CD14-positive monocyte (primary cell): ENCODE measurements at regions not wholly inside any gene's neighbourhood (a gene's known extent, or its start where the extent isn't known, plus 50 kb on each side); places are given as distances from the start of the nearest gene placed in this dataset.

ENCODE experiments used
- DNase-seq, 3 donors: peaks; one replicate each; pipeline ENCODE4 v3.0.0-alpha.2; 2011 to 2022
- H2AFZ ChIP-seq: 2 replicates; pipeline ENCODE4 v1.6.0; 2012; ENCODE audit warnings: mild to moderate bottlenecking, low read depth, low read length, inconsistent platforms; ENCODE audit not compliant: insufficient read depth, poor library complexity, severe bottlenecking
- H3K27ac ChIP-seq, 2 donors: 1 replicate in 1 of 2; 2 replicates in 1 of 2; pipeline ENCODE4 v1.5.1; 2012 to 2013; ENCODE audit warnings: low read length in 2 of 2, control low read depth in 1 of 2, inconsistent platforms in 1 of 2, low read depth in 1 of 2, mild to moderate bottlenecking in 1 of 2
- H3K27me3 ChIP-seq, 2 donors: one replicate each; pipeline versions ENCODE4 v1.6.0 to v1.6.1; 2011 to 2013; ENCODE audit warnings: low read length in 2 of 2; ENCODE audit not compliant: control insufficient read depth in 2 of 2, insufficient read depth in 2 of 2
- H3K36me3 ChIP-seq, 2 donors: replicated peaks in 1 of 2; 1 replicate in 1 of 2; 2 replicates in 1 of 2; pipeline versions ENCODE4 v1.5.1 to v1.6.1; 2012 to 2013; ENCODE audit warnings: low read length in 2 of 2, control low read depth in 1 of 2, inconsistent platforms in 1 of 2, mild to moderate bottlenecking in 1 of 2; ENCODE audit not compliant: insufficient read depth in 2 of 2, control insufficient read depth in 1 of 2
- H3K4me1 ChIP-seq, 2 donors: 1 replicate in 1 of 2; 2 replicates in 1 of 2; pipeline versions ENCODE4 v1.5.1 to v1.6.1; 2012 to 2013; ENCODE audit warnings: low read length in 2 of 2, control low read depth in 1 of 2, inconsistent platforms in 1 of 2, mild to moderate bottlenecking in 1 of 2, moderate library complexity in 1 of 2; ENCODE audit not compliant: insufficient read depth in 2 of 2, control insufficient read depth in 1 of 2
- H3K4me2 ChIP-seq: replicated peaks from 2 replicates; pipeline ENCODE3; 2012; ENCODE audit warnings: low read length, moderate library complexity, mild to moderate bottlenecking; ENCODE audit not compliant: poor library complexity, severe bottlenecking; ENCODE audit errors: extremely low read depth
- H3K4me3 ChIP-seq, 3 experiments: fragments of 200-600 bp in 1 of 3; sonication (generic) in 1 of 3; replicated peaks in 1 of 3; 1 replicate in 2 of 3; 2 replicates in 1 of 3; pipeline ENCODE4 v1.5.1; 2011 to 2013; ENCODE audit warnings: low read length in 3 of 3, mild to moderate bottlenecking in 3 of 3, control low read depth in 2 of 3, low read depth in 2 of 3, inconsistent platforms in 1 of 3, moderate library complexity in 1 of 3
- H3K79me2 ChIP-seq: 2 replicates; pipeline ENCODE4 v1.6.0; 2012; ENCODE audit warnings: mild to moderate bottlenecking, control low read depth, inconsistent platforms, low read length, moderate library complexity; ENCODE audit not compliant: insufficient read depth
- H3K9ac ChIP-seq: 2 replicates; pipeline ENCODE4 v1.6.0; 2017; ENCODE audit warnings: low read length, mild to moderate bottlenecking; ENCODE audit not compliant: insufficient read depth, poor library complexity, severe bottlenecking
- H3K9me3 ChIP-seq, 2 donors: replicated peaks in 1 of 2; 1 replicate in 1 of 2; 2 replicates in 1 of 2; pipeline versions ENCODE4 v1.5.1 to v1.6.1; 2012 to 2013; ENCODE audit warnings: low read length in 2 of 2, control low read depth in 1 of 2; ENCODE audit not compliant: control insufficient read depth in 1 of 2, insufficient read depth in 1 of 2
- H4K20me1 ChIP-seq: 2 replicates; pipeline ENCODE4 v1.6.0; 2012; ENCODE audit warnings: mild to moderate bottlenecking, low read length, control low read depth, moderate library complexity; ENCODE audit not compliant: insufficient read depth
- H3K27ac Mint-ChIP-seq, 7 donors: one replicate each; pipeline ENCODE4 v1.8.0; 2020; ENCODE audit warnings: mild to moderate bottlenecking in 7 of 7, mixed read lengths in 7 of 7, moderate library complexity in 6 of 7, inconsistent platforms in 2 of 7
- H3K27me3 Mint-ChIP-seq, 3 donors: one replicate each; pipeline ENCODE4 v1.8.0; 2021 to 2022; ENCODE audit warnings: low read depth in 3 of 3, mild to moderate bottlenecking in 3 of 3, mixed read lengths in 3 of 3, moderate library complexity in 3 of 3, inconsistent platforms in 1 of 3
- H3K36me3 Mint-ChIP-seq, 2 donors: one replicate each; pipeline ENCODE4 v1.8.0; 2020; ENCODE audit warnings: mixed read lengths in 2 of 2, inconsistent platforms in 1 of 2, mild to moderate bottlenecking in 1 of 2
- H3K4me1 Mint-ChIP-seq: one replicate; pipeline ENCODE4 v1.8.0; 2020; ENCODE audit warnings: mild to moderate bottlenecking, mixed read lengths
- H3K4me3 Mint-ChIP-seq, 2 donors: one replicate each; pipeline ENCODE4 v1.8.0; 2020; ENCODE audit warnings: mild to moderate bottlenecking in 2 of 2, mixed read lengths in 2 of 2, moderate library complexity in 1 of 2
- H3K9me3 Mint-ChIP-seq, 7 donors: one replicate each; pipeline ENCODE4 v1.8.0; 2020 to 2022; ENCODE audit warnings: mixed read lengths in 7 of 7, mild to moderate bottlenecking in 6 of 7, moderate library complexity in 6 of 7, inconsistent platforms in 2 of 7
- WGBS: methylation state at CpG from one replicate; pipeline ENCODE4 v1.1.5; 2013; ENCODE audit warnings: missing lambda C conversion rate; ENCODE audit not compliant: insufficient coverage; 5-methylcytosine and 5-hydroxymethylcytosine counted together
- intact Hi-C, 2 donors: fragments of 100-400 bp; cut with micrococcal nuclease; formaldehyde crosslinking; loops; one replicate each; pipeline versions ENCODE4 v1.15.0 to v1.15.1; 2023
- TF ChIP-seq, protein P1 (sequence below): fragments of 200-600 bp; IDR thresholded peaks from one replicate; pipeline ENCODE4 v1.8.0; 2022; ENCODE audit warnings: antibody characterized with exemption, mild to moderate bottlenecking

DNA sequence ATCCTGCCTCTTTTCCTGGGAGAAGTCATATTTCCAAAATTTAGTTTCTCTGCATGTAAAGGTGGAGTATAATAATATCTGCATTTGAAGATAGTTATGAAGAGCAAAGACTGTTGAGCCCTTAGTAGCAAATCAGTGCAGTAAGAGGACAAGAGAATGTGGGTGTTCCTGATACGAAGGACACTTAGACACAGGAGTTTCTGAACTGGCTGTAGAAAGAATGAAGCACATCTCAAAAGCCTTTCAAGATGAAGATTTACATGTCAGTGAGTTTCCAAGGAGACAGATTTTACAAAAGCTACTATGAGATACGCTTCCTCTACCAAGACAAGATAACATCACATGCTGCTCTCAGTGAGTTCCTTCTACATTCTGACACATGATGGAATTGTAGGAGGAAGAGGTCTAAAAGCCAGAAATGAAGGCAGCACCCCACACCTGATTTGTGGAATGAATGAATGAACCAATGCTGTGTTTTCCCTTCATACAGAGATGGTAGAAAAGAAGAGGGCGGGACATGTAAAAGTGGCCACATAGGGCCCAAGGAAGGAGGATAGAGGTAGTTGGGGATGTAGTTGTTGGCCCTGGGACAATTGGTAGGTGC is 173.6 kb upstream of the PDE1C start:
- 100% methylated on average over 1 of the region's 3 CpGs for WGBS
- Histone ChIP-seq H3K27ac (no peak overlapping the region), H3K79me2 (no peaks in the 10 kb centered on the region), H3K4me1 (no peaks in the 10 kb centered on the region), H3K36me3 (no peaks in the 10 kb centered on the region), H3K27me3 (no peaks in the 10 kb centered on the region), H3K9me3 (no peaks in the 10 kb centered on the region), H2AFZ (no peak overlapping the region), H4K20me1 (no peaks in the 10 kb centered on the region), H3K4me2 (no peak overlapping the region), H3K4me3 (no peak overlapping the region), H3K9ac (no peak overlapping the region)
- Mint-ChIP-seq H3K27ac (no peak overlapping the region), H3K36me3 (no peaks in the 10 kb centered on the region), H3K4me3 (no peak overlapping the region), H3K4me1 (no peaks in the 10 kb centered on the region), H3K27me3 (peaks cover 0 to 2% (median 1%) of the 10 kb centered on the region in 3 donors), H3K9me3 (no peaks in the 10 kb centered on the region)
- TF ChIP-seq, protein P1, sequence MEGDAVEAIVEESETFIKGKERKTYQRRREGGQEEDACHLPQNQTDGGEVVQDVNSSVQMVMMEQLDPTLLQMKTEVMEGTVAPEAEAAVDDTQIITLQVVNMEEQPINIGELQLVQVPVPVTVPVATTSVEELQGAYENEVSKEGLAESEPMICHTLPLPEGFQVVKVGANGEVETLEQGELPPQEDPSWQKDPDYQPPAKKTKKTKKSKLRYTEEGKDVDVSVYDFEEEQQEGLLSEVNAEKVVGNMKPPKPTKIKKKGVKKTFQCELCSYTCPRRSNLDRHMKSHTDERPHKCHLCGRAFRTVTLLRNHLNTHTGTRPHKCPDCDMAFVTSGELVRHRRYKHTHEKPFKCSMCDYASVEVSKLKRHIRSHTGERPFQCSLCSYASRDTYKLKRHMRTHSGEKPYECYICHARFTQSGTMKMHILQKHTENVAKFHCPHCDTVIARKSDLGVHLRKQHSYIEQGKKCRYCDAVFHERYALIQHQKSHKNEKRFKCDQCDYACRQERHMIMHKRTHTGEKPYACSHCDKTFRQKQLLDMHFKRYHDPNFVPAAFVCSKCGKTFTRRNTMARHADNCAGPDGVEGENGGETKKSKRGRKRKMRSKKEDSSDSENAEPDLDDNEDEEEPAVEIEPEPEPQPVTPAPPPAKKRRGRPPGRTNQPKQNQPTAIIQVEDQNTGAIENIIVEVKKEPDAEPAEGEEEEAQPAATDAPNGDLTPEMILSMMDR = no peak
- intact Hi-C loops = no loop called here
- DNase-seq = no peak

DNA sequence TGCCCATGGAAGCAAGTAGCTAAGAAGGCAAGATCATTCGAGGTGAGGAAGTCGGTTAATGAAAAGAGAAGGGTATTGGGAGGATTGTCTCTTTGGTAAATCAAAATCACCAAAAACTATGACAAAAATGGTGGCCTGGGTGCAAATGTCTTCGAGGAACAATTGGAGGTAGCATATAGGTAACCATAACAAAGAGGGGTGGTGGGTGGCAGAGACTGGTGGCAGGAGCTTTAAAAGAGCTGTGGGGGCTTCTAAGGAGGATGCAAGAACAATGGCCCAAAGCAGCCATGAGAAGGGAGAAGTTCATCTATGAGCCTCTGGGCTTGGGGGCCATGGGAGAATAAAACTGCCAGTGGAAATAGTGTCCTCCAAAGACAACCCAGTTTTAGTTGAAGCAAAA is 172.2 kb upstream of the PDE1C start:
- peaks cover 0 to 2% (median 1%) of the 10 kb centered on the region in 3 donors for H3K27me3 Mint-ChIP-seq
- WGBS = 83% methylated on average over 1 of the region's 3 CpGs
- H3K36me3 ChIP-seq = no peaks in the 10 kb centered on the region
- H3K4me1 Mint-ChIP-seq = no peaks in the 10 kb centered on the region
- intact Hi-C loops = no loop called here
- no peak overlapping the region for H3K4me3 ChIP-seq
- H3K79me2 ChIP-seq = no peaks in the 10 kb centered on the region
- no peaks in the 10 kb centered on the region for H3K36me3 Mint-ChIP-seq
- no peak overlapping the region for H3K4me3 Mint-ChIP-seq
- no peak overlapping the region for H3K9ac ChIP-seq
- no peaks in the 10 kb centered on the region for H3K4me1 ChIP-seq
- TF ChIP-seq, protein P1 = no peak
- no peak overlapping the region for H3K27ac ChIP-seq
- H3K9me3 Mint-ChIP-seq = peaks cover 0 to 3% (median 0%) of the 10 kb centered on the region in 7 donors
- no peaks in the 10 kb centered on the region for H4K20me1 ChIP-seq
- H3K4me2 ChIP-seq = no peak overlapping the region
- H3K27me3 ChIP-seq = no peaks in the 10 kb centered on the region
- H3K27ac Mint-ChIP-seq = no peak overlapping the region
- H3K9me3 ChIP-seq = no peaks in the 10 kb centered on the region
- H2AFZ ChIP-seq = no peak overlapping the region
- DNase-seq = no peak
